GM23338 (cell line): ENCODE measurements at regions not wholly inside any gene's neighbourhood (a gene's known extent, or its start where the extent isn't known, plus 50 kb on each side); places are given as distances from the start of the nearest gene placed in this dataset.

Source experiments
- EZH2phosphoT487 ChIP-seq: fragments of 200-600 bp; sonication (generic); IDR thresholded peaks from one replicate; pipeline ENCODE4 v1.8.1; 2018; ENCODE audit warnings: antibody characterized with exemption; ENCODE audit not compliant: unreplicated experiment
- POLR2AphosphoS5 ChIP-seq: IDR thresholded peaks from 2 replicates; pipeline ENCODE4 v1.6.1; 2016; ENCODE audit warnings: antibody characterized with exemption, low read depth
- ZNF114 ChIP-seq: fragments of 250-450 bp; sonication (Bioruptor Pico); IDR thresholded peaks from 2 replicates; pipeline ENCODE4 v1.5.0; 2020; ENCODE audit warnings: mild to moderate bottlenecking, moderate library complexity
- TF ChIP-seq, protein P1 (sequence below), 2 experiments: fragments of 200-600 bp in 1 of 2; sonication (generic) in 1 of 2; conservative IDR thresholded peaks; 2 replicates each; pipeline versions ENCODE4 v1.5.1 to v1.6.1; 2016 to 2017; ENCODE audit warnings: antibody characterized with exemption in 2 of 2, low read depth in 2 of 2, mild to moderate bottlenecking in 2 of 2, moderate library complexity in 1 of 2

- TF ChIP-seq, protein P1, sequence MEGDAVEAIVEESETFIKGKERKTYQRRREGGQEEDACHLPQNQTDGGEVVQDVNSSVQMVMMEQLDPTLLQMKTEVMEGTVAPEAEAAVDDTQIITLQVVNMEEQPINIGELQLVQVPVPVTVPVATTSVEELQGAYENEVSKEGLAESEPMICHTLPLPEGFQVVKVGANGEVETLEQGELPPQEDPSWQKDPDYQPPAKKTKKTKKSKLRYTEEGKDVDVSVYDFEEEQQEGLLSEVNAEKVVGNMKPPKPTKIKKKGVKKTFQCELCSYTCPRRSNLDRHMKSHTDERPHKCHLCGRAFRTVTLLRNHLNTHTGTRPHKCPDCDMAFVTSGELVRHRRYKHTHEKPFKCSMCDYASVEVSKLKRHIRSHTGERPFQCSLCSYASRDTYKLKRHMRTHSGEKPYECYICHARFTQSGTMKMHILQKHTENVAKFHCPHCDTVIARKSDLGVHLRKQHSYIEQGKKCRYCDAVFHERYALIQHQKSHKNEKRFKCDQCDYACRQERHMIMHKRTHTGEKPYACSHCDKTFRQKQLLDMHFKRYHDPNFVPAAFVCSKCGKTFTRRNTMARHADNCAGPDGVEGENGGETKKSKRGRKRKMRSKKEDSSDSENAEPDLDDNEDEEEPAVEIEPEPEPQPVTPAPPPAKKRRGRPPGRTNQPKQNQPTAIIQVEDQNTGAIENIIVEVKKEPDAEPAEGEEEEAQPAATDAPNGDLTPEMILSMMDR (conservative IDR thresholded peaks at IDR 0.05; ENCODE audit: low read depth in 2 of 2) = no peak
- TF ChIP-seq ZNF114 (CRISPR knock-in tag) = no peak
- no peak for TF ChIP-seq POLR2AphosphoS5
- no peak for TF ChIP-seq EZH2phosphoT487
These were observed 56.2 kb upstream of the PSD2 start for GRCh38 chr5:139739150-139739974.
